ENCODE measurements at regions not wholly inside any gene's neighbourhood (a gene's known extent, or its start where the extent isn't known, plus 50 kb on each side); places are given as distances from the start of the nearest gene placed in this dataset.
"Not testable (repeated sequence)": the region's sequence is repeated elsewhere in the genome, so short reads cannot be mapped to it uniquely, and the experiment has no call there.

DNA sequence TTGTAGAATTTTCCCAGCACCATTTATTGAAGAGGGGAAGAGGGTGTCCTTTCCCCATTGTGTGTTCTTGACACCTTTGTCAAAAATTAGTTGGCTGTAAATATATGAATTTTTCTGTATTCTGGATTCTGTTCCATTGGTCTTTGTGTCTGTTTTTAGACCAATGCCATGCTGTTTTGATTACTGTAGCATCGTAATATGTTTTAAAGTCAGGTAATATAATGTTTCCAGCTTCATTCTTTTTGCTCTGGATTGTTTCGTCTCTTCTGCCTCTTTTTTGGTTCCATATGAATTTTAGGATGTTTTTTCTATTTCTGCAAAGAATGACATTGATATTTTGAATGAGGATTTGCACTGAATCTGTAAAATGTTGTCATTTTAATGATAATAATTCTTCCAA, 331.9 kb upstream of the RGS6 start:
- no peak for DNase-seq

DNA sequence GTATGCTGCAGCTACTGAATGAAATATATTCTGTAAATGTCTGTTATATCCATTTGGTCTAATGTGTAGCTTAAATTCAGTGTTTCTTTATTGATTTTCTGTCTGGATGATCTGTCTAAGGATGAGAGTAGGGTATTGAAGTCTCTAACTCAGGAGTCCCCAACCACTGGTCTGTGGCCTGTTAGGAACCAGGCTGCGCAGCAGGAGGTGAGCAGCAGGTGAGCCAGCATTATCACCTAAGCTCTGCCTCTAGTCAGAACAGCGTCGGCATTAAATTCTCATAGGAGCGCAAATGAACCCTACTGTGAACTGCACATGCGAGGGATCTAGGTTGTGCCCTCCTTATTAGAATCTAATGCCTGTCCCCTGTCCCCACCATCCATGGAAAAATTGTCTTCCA, 329.7 kb upstream of the RGS6 start:
- DNase-seq, result no peak

- no peak for DNase-seq
Observed at GRCh38 chr14:71604231-71604630, 328.0 kb upstream of the RGS6 start.

DNA sequence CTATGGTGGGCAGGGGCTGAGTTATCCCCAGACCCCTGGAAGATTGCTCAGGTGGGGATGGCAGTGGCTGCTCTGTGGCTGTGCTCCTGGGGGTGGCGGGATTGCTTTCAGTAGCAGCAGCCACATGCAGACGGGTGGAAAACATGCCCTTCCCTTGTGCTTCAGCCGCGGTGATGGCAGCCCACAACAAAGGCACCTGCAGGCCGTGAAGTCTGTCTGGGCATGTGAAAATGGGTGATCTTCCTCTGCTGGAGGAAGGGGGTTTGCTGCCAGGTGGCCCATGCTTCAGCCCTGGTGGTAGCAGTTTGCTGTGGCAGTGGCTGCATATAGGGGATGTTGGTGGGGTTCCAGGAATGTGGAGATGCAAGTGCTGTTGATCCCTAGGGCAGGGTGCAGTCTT, 326.2 kb upstream of the RGS6 start:
- no peak for DNase-seq

DNA sequence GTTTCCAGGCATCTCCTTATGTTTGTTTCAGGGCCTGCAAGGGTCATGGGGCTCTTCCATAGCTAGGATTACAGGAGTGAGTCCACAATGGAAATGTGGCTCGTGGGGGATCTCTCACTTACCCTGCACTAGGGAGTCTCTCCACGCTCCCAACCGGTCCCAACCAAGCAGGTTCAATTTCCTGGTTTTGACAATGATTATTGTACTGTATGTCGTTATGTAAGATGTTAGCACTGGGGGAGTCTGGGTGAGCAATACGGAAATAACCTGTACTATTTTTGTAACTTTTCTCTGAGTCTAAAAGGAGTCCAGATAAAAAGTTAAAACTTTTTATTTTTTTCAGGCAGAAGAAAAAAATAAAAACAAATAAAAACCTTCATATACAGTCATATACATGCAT, 325.7 kb upstream of the RGS6 start:
- DNase-seq, result no peak

- DNase-seq, result no peak
Observed at GRCh38 chr14:71607056-71607455, 325.2 kb upstream of the RGS6 start.

GRCh38 chr14:71610149-71610548, 322.1 kb upstream of the RGS6 start:
- DNase-seq, result no peak

DNA sequence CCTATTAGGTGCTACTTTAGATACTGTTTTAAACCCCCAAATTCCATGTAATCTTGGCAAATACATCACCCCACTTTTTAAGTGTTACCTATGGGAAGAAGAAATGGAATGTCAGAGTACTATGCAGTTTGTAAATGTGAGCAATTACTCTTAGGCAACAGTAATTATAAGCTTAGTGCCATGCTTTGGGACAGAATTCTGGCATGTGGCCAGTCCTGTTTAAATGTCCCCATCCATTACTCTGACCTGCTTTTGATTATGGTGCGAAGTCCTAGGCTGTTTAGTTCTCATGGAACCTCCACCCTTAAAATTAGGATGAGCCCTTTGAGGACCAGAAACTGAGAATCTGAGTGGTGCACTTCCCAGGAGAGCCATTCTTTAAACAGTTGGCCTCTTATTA, 321.4 kb upstream of the RGS6 start:
- DNase-seq, result no peak

DNA sequence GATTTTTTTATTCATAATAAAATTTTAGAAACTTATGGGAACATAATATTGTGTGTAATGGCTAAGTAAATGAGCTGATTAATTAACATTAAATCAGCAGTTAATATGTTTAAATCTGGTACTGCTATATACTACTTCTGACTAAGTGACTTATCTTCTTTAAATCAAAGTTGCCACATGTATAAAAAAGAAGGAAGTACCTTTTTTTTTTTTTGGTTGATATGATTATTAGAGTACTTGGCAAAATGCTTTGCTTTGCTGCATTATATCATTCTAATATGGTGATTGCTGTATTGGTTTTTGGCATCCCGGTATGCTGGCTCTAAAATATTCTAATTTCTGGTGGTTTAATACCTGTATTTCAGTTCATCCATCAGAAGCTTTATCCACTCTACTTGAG, 319.1 kb upstream of the RGS6 start:
- no peak for DNase-seq

DNA sequence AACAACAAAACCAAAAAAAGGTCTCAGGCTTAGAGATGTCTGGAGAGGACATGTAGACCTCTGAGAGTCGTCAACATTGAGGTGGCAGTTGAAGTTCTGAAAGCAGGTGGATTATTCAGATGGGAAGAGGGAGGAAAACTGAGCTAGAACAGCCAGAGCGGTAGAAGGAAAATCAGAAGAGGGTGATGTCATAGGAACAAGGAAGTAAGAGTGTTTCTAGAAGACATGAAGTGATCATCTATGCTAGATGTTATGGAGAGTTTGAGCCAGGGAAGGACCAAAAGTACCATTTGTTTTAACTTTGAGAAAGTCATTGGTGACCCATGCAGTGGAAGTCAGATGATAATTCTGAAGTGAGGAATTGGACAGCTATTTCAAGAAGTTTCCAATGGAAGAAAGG, 316.2 kb upstream of the RGS6 start:
- DNase-seq, result no peak

- DNase-seq, result no peak
Observed at GRCh38 chr14:71618047-71618446, 314.2 kb upstream of the RGS6 start.

DNA sequence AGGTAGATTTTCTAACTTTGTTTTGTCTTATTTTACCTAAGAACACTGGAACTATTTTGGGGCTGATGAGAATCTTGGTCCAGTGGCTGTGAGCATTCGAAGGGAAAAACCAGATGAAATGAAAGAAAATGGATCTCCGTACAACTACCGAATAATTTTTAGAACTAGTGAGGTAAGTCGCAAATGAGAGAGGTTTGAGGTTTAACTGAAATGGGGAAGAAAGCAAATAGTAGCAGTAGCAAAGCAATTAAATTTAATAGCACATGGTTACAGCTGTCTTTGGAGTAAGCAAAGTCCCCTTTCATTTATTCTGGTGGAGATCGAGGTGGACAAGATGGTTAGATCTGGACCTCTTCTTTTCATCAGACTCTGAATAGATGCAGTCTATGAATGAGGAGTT, 313.5 kb upstream of the RGS6 start:
- DNase-seq, result no peak

GRCh38 chr14:71619472-71619871, 312.8 kb upstream of the RGS6 start:
- no peak for DNase-seq

DNA sequence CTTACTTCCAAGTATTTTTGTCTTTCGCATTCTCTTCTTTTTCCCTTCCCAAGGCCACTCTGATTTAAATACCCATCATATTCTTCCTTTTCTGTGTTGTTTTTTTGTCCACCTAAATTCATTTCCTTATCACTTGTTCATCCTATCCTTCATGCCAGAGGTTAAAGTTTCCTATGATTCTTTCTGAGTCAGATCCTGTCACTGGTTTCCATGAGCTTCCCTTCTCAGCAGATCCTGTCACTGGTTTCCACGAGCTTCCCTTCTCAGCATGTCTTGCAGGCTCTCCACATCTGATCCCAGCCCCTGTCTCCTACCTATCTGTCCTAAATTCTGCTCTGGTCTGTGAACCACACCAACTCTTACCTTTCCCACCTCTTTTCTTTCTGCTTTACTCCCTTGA, 311.8 kb upstream of the RGS6 start:
- no peak for DNase-seq

DNA sequence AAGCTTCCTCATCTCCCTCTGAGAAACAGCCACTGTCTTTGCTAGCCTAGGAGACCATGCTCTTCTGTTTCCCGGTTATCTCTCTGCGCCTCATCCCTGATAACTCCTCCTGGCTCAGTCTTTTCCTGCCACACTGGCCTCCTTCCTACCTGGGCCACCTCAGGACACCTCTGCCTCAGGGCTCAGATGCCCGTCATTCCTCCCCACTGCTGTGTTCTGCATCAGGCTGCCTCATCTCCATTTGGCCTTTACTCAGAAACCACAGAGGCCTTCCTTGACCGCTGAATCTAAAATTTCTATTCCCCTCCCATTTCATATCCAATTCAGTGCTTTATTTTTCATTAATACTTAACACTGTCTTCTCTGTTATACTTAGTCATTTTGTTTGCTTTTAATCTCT, 311.0 kb upstream of the RGS6 start:
- DNase-seq, result no peak

GRCh38 chr14:71621980-71622605, 310.1 kb upstream of the RGS6 start:
- no peak for DNase-seq

GRCh38 chr14:71623939-71624338, 308.3 kb upstream of the RGS6 start:
- DNase-seq, result no peak

DNA sequence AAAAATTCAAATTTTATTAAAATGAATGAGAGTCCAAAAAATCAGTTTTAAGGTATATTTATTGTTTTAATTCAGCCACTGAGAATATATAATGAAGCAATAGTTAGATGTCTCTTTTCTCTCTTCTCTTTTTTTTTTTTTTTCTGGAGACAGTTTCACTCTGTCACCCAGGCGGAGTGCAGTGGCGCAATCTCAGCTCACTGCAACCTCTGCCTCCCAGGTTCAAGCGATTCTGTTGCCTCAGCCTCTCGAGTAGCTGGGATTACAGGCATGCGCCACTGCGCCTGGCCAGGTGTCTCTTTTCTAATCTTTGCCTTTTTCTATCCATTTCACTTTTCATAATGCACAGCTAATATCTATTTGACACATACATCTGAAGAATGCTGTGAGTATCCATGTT, 307.1 kb upstream of the RGS6 start:
- no peak for DNase-seq

DNA sequence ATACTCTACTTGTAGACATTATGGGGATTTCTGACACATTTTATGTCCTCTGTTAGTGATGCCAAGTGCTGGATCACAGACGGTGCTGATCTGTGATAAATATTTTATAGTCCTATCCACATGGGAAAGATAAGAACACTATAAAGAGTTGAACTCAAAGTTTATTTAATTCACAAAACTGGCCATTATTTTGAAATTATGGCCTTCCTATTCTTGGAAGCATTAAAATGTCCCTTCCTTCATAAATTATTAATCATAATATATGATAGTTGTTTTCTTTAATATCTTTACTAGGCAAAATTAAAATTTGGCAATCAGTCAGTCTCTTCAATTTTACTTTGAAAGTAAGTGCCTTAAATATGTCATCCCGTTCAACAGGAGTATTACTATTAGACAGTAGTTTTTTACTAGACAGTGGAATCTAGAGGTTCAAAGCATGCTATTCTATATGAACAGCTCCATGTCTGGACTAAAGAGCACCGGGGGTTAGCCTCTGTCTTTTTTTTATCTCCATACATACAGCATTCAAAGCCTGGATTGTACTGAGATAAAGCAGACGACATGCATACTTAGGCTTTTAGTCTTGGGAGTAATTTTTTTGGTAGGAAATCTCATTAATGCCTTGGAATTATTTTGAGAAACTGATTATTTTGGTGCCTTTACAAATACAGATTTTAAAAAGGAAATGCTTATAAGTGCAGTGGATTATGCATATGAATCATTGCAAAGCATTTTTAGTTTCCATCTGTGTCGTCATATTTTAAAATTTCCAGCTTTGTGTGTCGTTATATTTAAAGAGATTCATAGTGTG, 306.1 kb upstream of the RGS6 start:
- no peak for DNase-seq

- no peak for DNase-seq
Observed at GRCh38 chr14:71628433-71628832, 303.8 kb upstream of the RGS6 start.

DNA sequence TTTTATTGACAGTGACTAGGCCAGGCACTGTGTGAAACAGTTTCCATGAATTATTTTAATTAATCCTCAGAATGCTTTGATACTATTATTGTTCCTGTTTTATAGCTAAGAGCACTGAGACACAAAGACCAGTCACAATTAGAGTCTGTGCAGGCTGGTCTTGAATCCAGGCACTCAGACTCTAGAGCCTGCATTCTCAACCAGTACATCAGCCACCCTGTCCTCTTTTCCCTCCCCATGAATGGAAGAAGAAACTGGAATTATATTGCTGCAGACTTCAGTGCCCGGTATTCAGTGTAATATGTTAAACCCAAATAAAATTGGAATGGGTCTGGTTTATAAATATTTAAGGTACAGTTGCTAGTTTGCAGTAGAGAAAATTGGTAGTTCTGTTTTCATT, 303.0 kb upstream of the RGS6 start:
- DNase-seq, result no peak

DNA sequence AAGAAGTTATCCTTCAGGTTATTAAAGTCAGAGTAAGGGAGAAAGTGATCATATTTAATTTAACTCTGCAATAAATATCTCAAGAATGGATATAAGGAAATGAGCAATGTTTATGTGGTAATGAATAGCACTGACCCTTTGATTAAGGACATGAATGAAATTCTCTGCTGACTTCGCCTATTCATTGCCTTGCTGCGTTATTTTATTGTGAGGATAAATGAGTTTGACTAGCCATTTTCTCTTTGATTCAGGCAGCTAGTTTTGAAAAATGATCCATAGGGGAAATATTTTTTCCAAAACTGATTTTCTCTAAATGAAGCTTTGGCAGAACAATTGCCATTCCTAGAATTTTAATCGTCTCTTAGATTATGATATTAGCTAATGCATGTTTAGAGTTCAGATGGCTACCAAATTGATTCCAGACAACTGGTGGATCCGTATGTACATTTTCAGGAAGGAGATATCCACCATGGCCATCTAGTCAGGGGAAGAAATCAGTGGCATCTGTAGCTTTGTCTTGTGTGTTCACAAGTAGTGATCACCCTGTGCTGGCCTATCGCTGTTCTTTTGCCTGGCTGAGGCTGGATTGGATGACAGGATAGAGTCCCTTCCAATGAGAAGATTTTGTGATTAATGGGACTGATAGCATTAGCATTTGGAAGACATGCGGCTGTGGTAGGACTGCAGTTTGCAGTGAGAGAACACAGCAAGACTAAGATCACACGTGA, 302.3 kb upstream of the RGS6 start:
- no peak for DNase-seq

- DNase-seq, result not testable (repeated sequence)
Observed at GRCh38 chr14:71631030-71631429, 301.2 kb upstream of the RGS6 start.

Measured in right lung (tissue), 2 donors.